Ammon's horn (tissue), 1 donor: ENCODE measurements at regions not wholly inside any gene's neighbourhood (a gene's known extent, or its start where the extent isn't known, plus 50 kb on each side); places are given as distances from the start of the nearest gene placed in this dataset.

Source experiments
- DNase-seq: peaks from one replicate; pipeline ENCODE4 v3.0.0-alpha.2; 2016; ENCODE audit warnings: low spot score

- no peak for DNase-seq
These were observed 219.6 kb upstream of the N4BP1 start for GRCh38 chr16:48829336-48830310.

- no peak for DNase-seq
These were observed 214.3 kb upstream of the N4BP1 start for GRCh38 chr16:48824271-48824670.

GRCh38 chr16:48822431-48822830 is 212.5 kb upstream of the N4BP1 start:
- no peak for DNase-seq

GRCh38 chr16:48820379-48820778 is 210.4 kb upstream of the N4BP1 start:
- DNase-seq = no peak

- DNase-seq = peak; percentile 8
These were observed 208.3 kb upstream of the N4BP1 start for GRCh38 chr16:48818257-48818656.

GRCh38 chr16:48817032-48817431 is 207.1 kb upstream of the N4BP1 start:
- no peak for DNase-seq

GRCh38 chr16:48816393-48816792 is 206.4 kb upstream of the N4BP1 start:
- DNase-seq = no peak

- no peak for DNase-seq
These were observed 205.0 kb upstream of the N4BP1 start for GRCh38 chr16:48814994-48815393.

- no peak for DNase-seq
These were observed 203.5 kb upstream of the N4BP1 start for GRCh38 chr16:48813485-48813884.

- DNase-seq = no peak
These were observed 202.9 kb upstream of the N4BP1 start for GRCh38 chr16:48812856-48813255.

- no peak for DNase-seq
These were observed 201.5 kb upstream of the N4BP1 start for GRCh38 chr16:48811478-48811877.

- no peak for DNase-seq
These were observed 200.9 kb upstream of the N4BP1 start for GRCh38 chr16:48810803-48811453.

- no peak for DNase-seq
These were observed 200.4 kb upstream of the N4BP1 start for GRCh38 chr16:48810436-48810802.

- DNase-seq = no peak
These were observed 180.2 kb upstream of the N4BP1 start for GRCh38 chr16:48790151-48790550.

GRCh38 chr16:48788475-48788874 is 178.5 kb upstream of the N4BP1 start:
- no peak for DNase-seq

GRCh38 chr16:48745541-48745940 is 135.6 kb upstream of the N4BP1 start:
- DNase-seq = no peak

- DNase-seq = no peak
These were observed 131.0 kb upstream of the N4BP1 start for GRCh38 chr16:48740964-48741363.

GRCh38 chr16:48734220-48734619 is 124.2 kb upstream of the N4BP1 start:
- DNase-seq = no peak

GRCh38 chr16:48704710-48705109 is 94.7 kb upstream of the N4BP1 start:
- DNase-seq = no peak

GRCh38 chr16:48687421-48688038 is 77.5 kb upstream of the N4BP1 start:
- peak; percentile 69 for DNase-seq

GRCh38 chr16:48684148-48684547 is 74.2 kb upstream of the N4BP1 start:
- no peak for DNase-seq

- no peak for DNase-seq
These were observed 73.0 kb upstream of the N4BP1 start for GRCh38 chr16:48682971-48683370.

GRCh38 chr16:48681520-48681919 is 71.5 kb upstream of the N4BP1 start:
- no peak for DNase-seq
